WERI-Rb-1 (cell line): ENCODE measurements at regions not wholly inside any gene's neighbourhood (a gene's known extent, or its start where the extent isn't known, plus 50 kb on each side); places are given as distances from the start of the nearest gene placed in this dataset.
A peak's percentile ranks its signal among the peaks of the same experiment; 100 is the strongest.

ENCODE experiments used
- DNase-seq: peaks from one replicate; pipeline ENCODE4 v3.0.0-alpha.2; 2020
- H3K27ac ChIP-seq: fragments of 250-450 bp; sonication (Bioruptor Pico); 2 replicates; pipeline ENCODE4 v1.5.1; 2020; ENCODE audit warnings: mild to moderate bottlenecking, moderate library complexity
- H3K27me3 ChIP-seq: fragments of 250-450 bp; sonication (Bioruptor Pico); 2 replicates; pipeline ENCODE4 v1.5.1; 2021; ENCODE audit warnings: mild to moderate bottlenecking, low read depth, moderate library complexity; ENCODE audit not compliant: insufficient read depth, severe bottlenecking
- H3K36me3 ChIP-seq: fragments of 250-450 bp; sonication (Bioruptor Pico); 2 replicates; pipeline ENCODE4 v1.5.1; 2020; ENCODE audit warnings: mild to moderate bottlenecking, moderate library complexity
- H3K4me3 ChIP-seq: 2 replicates; pipeline ENCODE4 v1.5.1; 2011; ENCODE audit warnings: low read depth, mild to moderate bottlenecking, control low read depth, low read length
- H3K9me3 ChIP-seq: fragments of 250-450 bp; sonication (Bioruptor Pico); 2 replicates; pipeline ENCODE4 v1.5.1; 2021; ENCODE audit warnings: mild to moderate bottlenecking, moderate library complexity; ENCODE audit not compliant: severe bottlenecking
- TF ChIP-seq, protein P1 (sequence below): IDR thresholded peaks from 2 replicates; pipeline ENCODE4 v1.5.1; 2011; ENCODE audit warnings: low read depth, mild to moderate bottlenecking, control low read depth, inconsistent platforms, low read length

DNA sequence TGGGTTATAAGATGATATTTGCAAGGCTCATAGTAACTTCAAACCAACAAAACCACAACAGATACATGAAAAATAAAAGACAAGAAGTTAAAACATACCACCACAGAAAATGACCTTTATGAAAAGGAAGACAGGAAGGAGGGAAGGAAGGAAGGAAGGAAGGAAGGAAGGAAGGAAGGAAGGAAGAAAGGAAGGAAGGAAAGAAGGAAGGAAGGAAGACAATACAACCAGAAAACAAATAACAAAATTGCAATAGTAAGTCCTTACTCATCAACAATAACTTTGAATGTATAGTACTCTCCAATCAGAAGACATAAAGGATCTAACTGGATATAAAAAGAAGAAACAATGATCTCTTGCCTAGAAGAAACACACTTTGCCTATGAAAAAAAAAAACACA lies 287.4 kb upstream of the DCBLD2 start:
- TF ChIP-seq, protein P1, sequence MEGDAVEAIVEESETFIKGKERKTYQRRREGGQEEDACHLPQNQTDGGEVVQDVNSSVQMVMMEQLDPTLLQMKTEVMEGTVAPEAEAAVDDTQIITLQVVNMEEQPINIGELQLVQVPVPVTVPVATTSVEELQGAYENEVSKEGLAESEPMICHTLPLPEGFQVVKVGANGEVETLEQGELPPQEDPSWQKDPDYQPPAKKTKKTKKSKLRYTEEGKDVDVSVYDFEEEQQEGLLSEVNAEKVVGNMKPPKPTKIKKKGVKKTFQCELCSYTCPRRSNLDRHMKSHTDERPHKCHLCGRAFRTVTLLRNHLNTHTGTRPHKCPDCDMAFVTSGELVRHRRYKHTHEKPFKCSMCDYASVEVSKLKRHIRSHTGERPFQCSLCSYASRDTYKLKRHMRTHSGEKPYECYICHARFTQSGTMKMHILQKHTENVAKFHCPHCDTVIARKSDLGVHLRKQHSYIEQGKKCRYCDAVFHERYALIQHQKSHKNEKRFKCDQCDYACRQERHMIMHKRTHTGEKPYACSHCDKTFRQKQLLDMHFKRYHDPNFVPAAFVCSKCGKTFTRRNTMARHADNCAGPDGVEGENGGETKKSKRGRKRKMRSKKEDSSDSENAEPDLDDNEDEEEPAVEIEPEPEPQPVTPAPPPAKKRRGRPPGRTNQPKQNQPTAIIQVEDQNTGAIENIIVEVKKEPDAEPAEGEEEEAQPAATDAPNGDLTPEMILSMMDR = no peak
- DNase-seq = no peak
- Histone ChIP-seq H3K27me3 (peaks cover 12% of the 10 kb centered on the region), H3K9me3 (no peaks in the 10 kb centered on the region), H3K36me3 (no peaks in the 10 kb centered on the region), H3K27ac (no peak overlapping the region), H3K4me3 (no peak overlapping the region)

DNA sequence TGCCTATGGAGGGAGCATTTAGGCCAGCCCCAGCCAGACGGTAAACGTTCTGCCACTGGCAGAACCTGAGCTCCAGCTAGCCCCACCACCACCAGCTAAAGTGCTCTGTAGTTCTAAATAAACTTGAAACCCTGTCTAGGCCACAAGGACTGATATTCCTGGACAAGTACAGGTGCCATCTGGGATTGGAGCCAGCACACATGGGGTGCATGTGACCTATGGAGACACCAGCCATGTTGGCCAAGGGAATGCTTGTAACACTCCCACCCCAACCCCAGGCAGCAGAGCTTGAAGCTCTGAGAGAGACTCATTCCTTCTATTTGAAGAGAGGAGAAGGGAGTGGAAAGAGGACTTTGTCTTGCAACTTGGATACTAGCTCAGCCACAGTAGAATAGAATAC lies 284.5 kb upstream of the DCBLD2 start:
- no peaks in the 10 kb centered on the region for H3K9me3 ChIP-seq
- no peak overlapping the region for H3K27ac ChIP-seq
- H3K36me3 ChIP-seq = no peaks in the 10 kb centered on the region
- H3K4me3 ChIP-seq = no peak overlapping the region
- no peak for DNase-seq
- TF ChIP-seq, protein P1 = no peak
- peaks cover 3% of the 10 kb centered on the region for H3K27me3 ChIP-seq

DNA sequence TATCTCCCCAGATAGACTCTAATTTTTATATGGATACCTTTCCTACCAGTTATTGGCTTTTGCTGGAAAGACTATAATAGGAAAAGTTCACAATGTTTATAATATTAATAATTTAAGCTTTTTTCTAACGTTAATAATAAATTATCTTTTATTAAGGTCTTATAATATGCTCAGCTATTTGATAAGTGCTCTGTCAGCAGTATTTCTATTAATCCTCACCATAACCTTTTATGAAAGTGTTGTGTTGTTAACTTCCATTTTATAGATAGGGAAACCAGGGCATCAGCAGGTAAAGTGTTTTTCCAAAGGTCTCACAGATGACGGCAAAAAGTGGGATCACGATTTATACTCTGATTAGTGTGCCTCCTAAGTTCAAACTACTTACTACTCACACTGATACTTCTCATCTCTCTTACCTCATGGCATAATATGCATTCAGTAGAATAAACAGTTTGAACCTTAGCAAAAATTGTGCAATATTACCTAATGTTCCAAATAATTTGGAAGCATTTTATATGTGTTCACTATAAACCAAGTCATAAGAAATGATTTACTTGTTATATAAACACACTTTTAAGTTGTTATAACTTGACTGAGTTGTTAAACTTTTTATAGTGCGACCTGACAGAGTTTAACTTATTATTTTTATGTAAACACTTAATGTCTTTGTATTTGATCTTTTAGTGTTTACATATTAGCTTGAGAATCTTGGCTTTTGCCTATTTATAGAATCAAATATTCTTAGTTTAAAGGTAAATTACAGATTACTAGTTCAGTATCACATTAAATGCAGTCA lies 274.9 kb upstream of the DCBLD2 start:
- DNase-seq = no peak
- Histone ChIP-seq H3K36me3 (no peaks in the 10 kb centered on the region), H3K4me3 (no peak overlapping the region), H3K27me3 (peaks cover 7% of the 10 kb centered on the region), H3K27ac (no peak overlapping the region), H3K9me3 (no peaks in the 10 kb centered on the region)
- TF ChIP-seq, protein P1 = no peak

DNA sequence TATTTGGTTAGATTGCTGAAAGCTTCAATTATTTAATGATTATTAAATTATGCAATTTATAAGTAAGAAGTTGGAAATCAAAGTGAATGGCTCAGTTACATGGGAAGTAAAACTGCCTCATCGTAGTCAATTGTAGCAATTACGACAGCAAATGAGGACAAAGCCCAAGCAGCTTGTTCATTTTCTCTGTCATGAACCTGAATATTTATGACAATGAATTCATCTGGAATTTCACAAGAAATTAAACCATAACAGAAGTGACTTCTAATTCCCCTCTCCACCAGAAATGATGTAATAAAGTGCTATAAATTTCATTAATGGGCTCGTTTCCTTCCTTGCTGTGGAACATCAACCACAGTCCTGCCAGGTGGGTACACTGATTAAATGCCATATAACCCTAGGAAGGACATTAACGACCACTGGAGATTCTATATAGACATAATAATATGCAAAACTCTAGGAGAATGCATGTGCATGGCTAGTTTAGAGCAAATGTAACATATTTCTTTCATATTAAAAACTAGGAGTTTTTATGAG lies 273.8 kb upstream of the DCBLD2 start:
- Histone ChIP-seq H3K4me3 (no peak overlapping the region), H3K27ac (no peak overlapping the region), H3K36me3 (no peaks in the 10 kb centered on the region), H3K27me3 (peaks cover 7% of the 10 kb centered on the region), H3K9me3 (no peaks in the 10 kb centered on the region)
- TF ChIP-seq, protein P1 = no peak
- DNase-seq = no peak

DNA sequence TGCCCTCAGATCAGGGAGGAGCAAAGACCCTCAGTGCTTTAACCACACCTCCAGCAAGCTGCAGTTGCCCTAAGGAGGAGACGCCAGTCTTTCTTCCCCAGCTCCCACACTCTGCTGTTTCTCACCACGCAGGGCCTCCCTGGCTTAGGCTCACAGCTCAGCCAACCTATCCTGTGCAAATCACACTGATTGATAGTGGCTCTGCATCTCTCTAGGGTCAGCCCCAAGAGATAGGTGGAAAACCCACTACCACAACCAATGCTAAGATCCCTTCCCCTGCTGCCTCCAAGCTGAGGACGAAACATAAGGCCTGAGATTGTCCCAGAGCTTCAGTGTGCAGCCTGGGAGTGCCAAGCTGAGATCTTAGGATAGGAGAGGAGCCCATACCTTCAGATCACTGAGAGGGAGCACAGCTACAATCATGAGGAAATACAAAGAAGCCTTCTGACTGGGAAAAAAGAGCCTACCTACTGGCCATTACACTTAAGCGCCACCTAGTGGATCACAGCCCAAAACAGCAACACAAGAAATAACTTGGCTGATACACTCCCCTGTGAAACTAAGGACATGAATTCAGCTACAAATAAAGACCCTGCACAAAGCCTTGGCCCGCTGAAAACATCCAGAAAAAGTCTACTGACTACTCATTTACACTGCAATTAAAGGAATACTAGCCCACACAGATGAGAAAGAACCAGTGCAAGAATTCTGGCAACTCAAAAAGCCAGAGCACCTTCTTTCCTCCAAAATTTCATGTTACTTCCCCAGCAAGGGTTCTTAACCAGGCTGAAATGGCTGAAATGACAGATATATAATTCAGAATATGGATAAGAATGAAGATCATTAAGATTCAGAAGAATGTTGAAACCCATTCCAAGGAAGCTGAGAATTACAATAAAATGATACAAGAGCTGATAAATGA lies 271.5 kb upstream of the DCBLD2 start:
- TF ChIP-seq, protein P1 = peak; percentile 77
- Histone ChIP-seq H3K36me3 (no peaks in the 10 kb centered on the region), H3K27ac (no peak overlapping the region), H3K9me3 (no peaks in the 10 kb centered on the region), H3K4me3 (no peak overlapping the region), H3K27me3 (peaks cover 7% of the 10 kb centered on the region)
- peak; percentile 61 for DNase-seq
